ENCODE measurements at regions not wholly inside any gene's neighbourhood (a gene's known extent, or its start where the extent isn't known, plus 50 kb on each side); places are given as distances from the start of the nearest gene placed in this dataset.

DNA sequence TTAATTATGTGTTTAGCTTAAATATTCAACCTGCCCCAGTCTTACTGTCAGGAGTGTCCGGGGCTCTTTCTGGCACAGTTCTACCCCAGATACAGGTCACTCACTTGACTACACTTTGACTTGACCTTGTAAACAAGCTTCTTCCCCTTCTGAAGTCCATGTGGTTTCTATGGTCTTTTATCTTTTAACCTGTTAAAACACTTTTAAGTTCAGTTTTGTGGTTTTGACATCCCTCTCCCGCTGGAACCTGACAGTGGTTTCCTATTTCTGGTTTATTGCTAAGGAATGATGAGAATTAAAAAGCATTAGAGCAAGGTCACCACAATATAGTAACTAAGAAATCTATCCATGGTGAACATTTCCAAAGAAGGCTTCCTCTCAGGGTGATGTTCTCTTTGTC lies 300.1 kb downstream of the TMEM167A start:
- no peaks in the 10 kb centered on the region for H3K9me3 Mint-ChIP-seq (ENCODE audit: unreplicated experiment)
- H3K36me3 Mint-ChIP-seq (ENCODE audit: low read depth, unreplicated experiment), result no peaks in the 10 kb centered on the region
- H3K36me3 ChIP-seq (ENCODE audit: insufficient read depth, low read length), result no peaks in the 10 kb centered on the region
- no peaks in the 10 kb centered on the region for H3K9me3 ChIP-seq (ENCODE audit: insufficient read depth, low read depth, low read length)
- TF ChIP-seq, protein P1, sequence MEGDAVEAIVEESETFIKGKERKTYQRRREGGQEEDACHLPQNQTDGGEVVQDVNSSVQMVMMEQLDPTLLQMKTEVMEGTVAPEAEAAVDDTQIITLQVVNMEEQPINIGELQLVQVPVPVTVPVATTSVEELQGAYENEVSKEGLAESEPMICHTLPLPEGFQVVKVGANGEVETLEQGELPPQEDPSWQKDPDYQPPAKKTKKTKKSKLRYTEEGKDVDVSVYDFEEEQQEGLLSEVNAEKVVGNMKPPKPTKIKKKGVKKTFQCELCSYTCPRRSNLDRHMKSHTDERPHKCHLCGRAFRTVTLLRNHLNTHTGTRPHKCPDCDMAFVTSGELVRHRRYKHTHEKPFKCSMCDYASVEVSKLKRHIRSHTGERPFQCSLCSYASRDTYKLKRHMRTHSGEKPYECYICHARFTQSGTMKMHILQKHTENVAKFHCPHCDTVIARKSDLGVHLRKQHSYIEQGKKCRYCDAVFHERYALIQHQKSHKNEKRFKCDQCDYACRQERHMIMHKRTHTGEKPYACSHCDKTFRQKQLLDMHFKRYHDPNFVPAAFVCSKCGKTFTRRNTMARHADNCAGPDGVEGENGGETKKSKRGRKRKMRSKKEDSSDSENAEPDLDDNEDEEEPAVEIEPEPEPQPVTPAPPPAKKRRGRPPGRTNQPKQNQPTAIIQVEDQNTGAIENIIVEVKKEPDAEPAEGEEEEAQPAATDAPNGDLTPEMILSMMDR (IDR thresholded peaks at IDR 0.05; ENCODE audit: insufficient read depth, low read depth, low read length), result no peak
- TF ChIP-seq EZH2 (IDR thresholded peaks at IDR 0.05; ENCODE audit: insufficient read depth, low read length), result no peak
- H3K27me3 ChIP-seq (ENCODE audit: insufficient read depth, low read length), result no peaks in the 10 kb centered on the region
- H3K9ac ChIP-seq (ENCODE audit: low read length), result no peak overlapping the region
- DNase-seq (ENCODE audit: low read depth), result peak; percentile 47
- no peaks in the 10 kb centered on the region for H4K20me1 ChIP-seq (ENCODE audit: insufficient read depth, low read length)
- peaks cover 8% of the 10 kb centered on the region for H3K4me1 Mint-ChIP-seq (ENCODE audit: low read depth, unreplicated experiment)
- no peak overlapping the region for H3K4me2 ChIP-seq (ENCODE audit: low read length)
- H2AFZ ChIP-seq (ENCODE audit: low read depth, low read length), result no peak overlapping the region
- no peaks in the 10 kb centered on the region for H3K27me3 Mint-ChIP-seq (ENCODE audit: low read depth, unreplicated experiment)
- H3K27ac ChIP-seq (ENCODE audit: low read depth, low read length), result no peak overlapping the region
- no peak overlapping the region for H3K4me3 Mint-ChIP-seq (ENCODE audit: unreplicated experiment)
- H3K4me1 ChIP-seq (ENCODE audit: insufficient read depth, low read length), result no peaks in the 10 kb centered on the region
- FAIRE-seq, result no peak
- no peaks in the 10 kb centered on the region for H3K79me2 ChIP-seq (ENCODE audit: insufficient read depth, low read length)
- no peak overlapping the region for H3K4me3 ChIP-seq (ENCODE audit: insufficient read depth, low read depth, low read length)
- H3K27ac Mint-ChIP-seq (ENCODE audit: unreplicated experiment), result no peak overlapping the region

DNA sequence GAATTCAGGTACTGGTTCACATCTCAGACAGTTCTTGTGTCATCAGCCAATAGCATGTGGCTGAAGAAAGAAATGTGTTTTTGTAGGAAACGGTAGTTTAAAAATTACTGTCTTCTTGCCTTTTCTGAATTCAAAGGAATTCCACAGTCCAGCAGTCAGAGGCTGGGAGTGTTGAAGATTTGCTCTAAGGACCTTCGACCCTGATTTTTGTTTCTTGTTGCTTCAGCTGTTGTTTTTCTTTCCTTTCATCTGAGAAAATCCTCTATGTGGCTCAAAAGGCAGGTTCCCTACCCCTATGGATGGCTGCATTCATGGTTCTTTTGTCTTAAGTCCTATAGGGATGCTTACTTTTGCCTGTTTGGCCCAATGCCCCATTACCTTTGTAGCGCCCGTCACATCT lies 304.9 kb downstream of the TMEM167A start:
- no peak for TF ChIP-seq EZH2 (IDR thresholded peaks at IDR 0.05; ENCODE audit: insufficient read depth, low read length)
- TF ChIP-seq, protein P1 (IDR thresholded peaks at IDR 0.05; ENCODE audit: insufficient read depth, low read depth, low read length), result no peak
- H3K36me3 Mint-ChIP-seq (ENCODE audit: low read depth, unreplicated experiment), result no peaks in the 10 kb centered on the region
- H2AFZ ChIP-seq (ENCODE audit: low read depth, low read length), result no peak overlapping the region
- H3K9ac ChIP-seq (ENCODE audit: low read length), result no peak overlapping the region
- H3K4me1 ChIP-seq (ENCODE audit: insufficient read depth, low read length), result no peaks in the 10 kb centered on the region
- H3K4me3 ChIP-seq (ENCODE audit: insufficient read depth, low read depth, low read length), result no peak overlapping the region
- no peaks in the 10 kb centered on the region for H3K27me3 ChIP-seq (ENCODE audit: insufficient read depth, low read length)
- no peak overlapping the region for H3K4me3 Mint-ChIP-seq (ENCODE audit: unreplicated experiment)
- peaks cover 7% of the 10 kb centered on the region for H3K4me1 Mint-ChIP-seq (ENCODE audit: low read depth, unreplicated experiment)
- H3K36me3 ChIP-seq (ENCODE audit: insufficient read depth, low read length), result no peaks in the 10 kb centered on the region
- H3K27me3 Mint-ChIP-seq (ENCODE audit: low read depth, unreplicated experiment), result no peaks in the 10 kb centered on the region
- no peak overlapping the region for H3K27ac ChIP-seq (ENCODE audit: low read depth, low read length)
- H3K9me3 ChIP-seq (ENCODE audit: insufficient read depth, low read depth, low read length), result peaks cover 3% of the 10 kb centered on the region
- H3K27ac Mint-ChIP-seq (ENCODE audit: unreplicated experiment), result no peak overlapping the region
- no peak overlapping the region for H3K4me2 ChIP-seq (ENCODE audit: low read length)
- FAIRE-seq (no peak), DNase-seq (ENCODE audit: low read depth) (no peak)
- H3K79me2 ChIP-seq (ENCODE audit: insufficient read depth, low read length), result no peaks in the 10 kb centered on the region
- H3K9me3 Mint-ChIP-seq (ENCODE audit: unreplicated experiment), result peaks cover 4% of the 10 kb centered on the region
- no peaks in the 10 kb centered on the region for H4K20me1 ChIP-seq (ENCODE audit: insufficient read depth, low read length)

DNA sequence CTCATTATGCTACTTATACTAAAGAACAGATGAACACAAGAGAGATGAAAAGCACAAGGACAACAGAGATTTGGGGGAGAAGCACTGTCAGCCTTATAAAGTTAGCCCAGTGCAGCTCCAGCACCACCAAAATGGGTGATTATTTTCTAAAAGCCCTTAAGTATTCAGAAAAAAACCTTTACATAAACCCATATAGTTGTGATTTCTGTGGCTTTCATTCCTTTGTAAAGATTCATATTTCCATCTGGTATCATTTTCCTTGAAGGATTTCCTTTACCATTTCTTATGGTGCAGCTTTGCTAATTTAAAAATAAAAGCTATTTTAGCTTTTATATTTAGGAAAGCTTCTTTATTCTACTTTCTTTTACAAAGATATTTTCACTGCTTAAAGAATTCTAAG lies 311.0 kb downstream of the TMEM167A start:
- no peak overlapping the region for H3K27ac ChIP-seq (ENCODE audit: low read depth, low read length)
- TF ChIP-seq, protein P1 (IDR thresholded peaks at IDR 0.05; ENCODE audit: insufficient read depth, low read depth, low read length), result no peak
- TF ChIP-seq EZH2 (IDR thresholded peaks at IDR 0.05; ENCODE audit: insufficient read depth, low read length), result no peak
- no peaks in the 10 kb centered on the region for H3K4me1 ChIP-seq (ENCODE audit: insufficient read depth, low read length)
- no peaks in the 10 kb centered on the region for H3K4me1 Mint-ChIP-seq (ENCODE audit: low read depth, unreplicated experiment)
- no peaks in the 10 kb centered on the region for H3K79me2 ChIP-seq (ENCODE audit: insufficient read depth, low read length)
- no peaks in the 10 kb centered on the region for H3K27me3 Mint-ChIP-seq (ENCODE audit: low read depth, unreplicated experiment)
- H3K4me3 Mint-ChIP-seq (ENCODE audit: unreplicated experiment), result no peak overlapping the region
- no peak overlapping the region for H2AFZ ChIP-seq (ENCODE audit: low read depth, low read length)
- FAIRE-seq, result no peak
- no peak overlapping the region for H3K27ac Mint-ChIP-seq (ENCODE audit: unreplicated experiment)
- H3K4me2 ChIP-seq (ENCODE audit: low read length), result no peak overlapping the region
- peaks cover 3% of the 10 kb centered on the region for H3K9me3 ChIP-seq (ENCODE audit: insufficient read depth, low read depth, low read length)
- no peak overlapping the region for H3K4me3 ChIP-seq (ENCODE audit: insufficient read depth, low read depth, low read length)
- H3K27me3 ChIP-seq (ENCODE audit: insufficient read depth, low read length), result no peaks in the 10 kb centered on the region
- H3K9ac ChIP-seq (ENCODE audit: low read length), result no peak overlapping the region
- no peak for DNase-seq (ENCODE audit: low read depth)
- no peaks in the 10 kb centered on the region for H4K20me1 ChIP-seq (ENCODE audit: insufficient read depth, low read length)
- H3K36me3 Mint-ChIP-seq (ENCODE audit: low read depth, unreplicated experiment), result no peaks in the 10 kb centered on the region
- H3K36me3 ChIP-seq (ENCODE audit: insufficient read depth, low read length), result no peaks in the 10 kb centered on the region
- peaks cover 4% of the 10 kb centered on the region for H3K9me3 Mint-ChIP-seq (ENCODE audit: unreplicated experiment)
